ENCODE measurements at regions not wholly inside any gene's neighbourhood (a gene's known extent, or its start where the extent isn't known, plus 50 kb on each side); places are given as distances from the start of the nearest gene placed in this dataset.

- no peak overlapping the region for H3K4me3 ChIP-seq (ENCODE audit: low read depth, low read length)
- no peaks in the 10 kb centered on the region for H3K36me3 ChIP-seq (ENCODE audit: control insufficient read depth, insufficient read depth, low read length)
- no peak overlapping the region for H3K9ac ChIP-seq (ENCODE audit: low read depth, low read length)
- H3K27ac ChIP-seq (ENCODE audit: low read depth, low read length) = no peak overlapping the region
- H3K27me3 ChIP-seq (ENCODE audit: control insufficient read depth, insufficient read depth, low read length) = peaks cover 10% of the 10 kb centered on the region
- H3K4me1 ChIP-seq (ENCODE audit: control insufficient read depth, insufficient read depth, low read length) = peaks cover 12% of the 10 kb centered on the region; the same call in 1 of the 2 replicates
- no peaks in the 10 kb centered on the region for H3K9me3 ChIP-seq (ENCODE audit: control insufficient read depth, insufficient read depth, low read length)
These were observed 68.0 kb upstream of the GALNT9 start for GRCh38 chr12:132397152-132397933.

GRCh38 chr12:132396657-132397056, 67.3 kb upstream of the GALNT9 start:
- peaks cover 10% of the 10 kb centered on the region for H3K27me3 ChIP-seq (ENCODE audit: control insufficient read depth, insufficient read depth, low read length)

GRCh38 chr12:132395908-132396305, 66.5 kb upstream of the GALNT9 start:
- H3K9me3 ChIP-seq (ENCODE audit: control insufficient read depth, insufficient read depth, low read length) = no peaks in the 10 kb centered on the region
- H3K4me3 ChIP-seq (ENCODE audit: low read depth, low read length) = no peak overlapping the region
- H3K4me1 ChIP-seq (ENCODE audit: control insufficient read depth, insufficient read depth, low read length) = peaks cover 12% of the 10 kb centered on the region; the same call in 1 of the 2 replicates
- H3K36me3 ChIP-seq (ENCODE audit: control insufficient read depth, insufficient read depth, low read length) = no peaks in the 10 kb centered on the region
- no peak overlapping the region for H3K9ac ChIP-seq (ENCODE audit: low read depth, low read length)
- H3K27me3 ChIP-seq (ENCODE audit: control insufficient read depth, insufficient read depth, low read length) = peaks cover 13% of the 10 kb centered on the region
- no peak overlapping the region for H3K27ac ChIP-seq (ENCODE audit: low read depth, low read length)

More at GRCh38 chr12:132396657-132397056, 67.3 kb upstream of the GALNT9 start:
- H3K27ac ChIP-seq (ENCODE audit: low read depth, low read length) = no peak overlapping the region
- H3K9me3 ChIP-seq (ENCODE audit: control insufficient read depth, insufficient read depth, low read length) = no peaks in the 10 kb centered on the region
- H3K4me1 ChIP-seq (ENCODE audit: control insufficient read depth, insufficient read depth, low read length) = peaks cover 12% of the 10 kb centered on the region; the same call in 1 of the 2 replicates
- H3K9ac ChIP-seq (ENCODE audit: low read depth, low read length) = no peak overlapping the region
- no peaks in the 10 kb centered on the region for H3K36me3 ChIP-seq (ENCODE audit: control insufficient read depth, insufficient read depth, low read length)
- H3K4me3 ChIP-seq (ENCODE audit: low read depth, low read length) = no peak overlapping the region

- H3K27ac ChIP-seq (ENCODE audit: low read depth, low read length) = no peak overlapping the region
- H3K4me3 ChIP-seq (ENCODE audit: low read depth, low read length) = no peak overlapping the region
- H3K9me3 ChIP-seq (ENCODE audit: control insufficient read depth, insufficient read depth, low read length) = no peaks in the 10 kb centered on the region
- no peak overlapping the region for H3K9ac ChIP-seq (ENCODE audit: low read depth, low read length)
- peaks cover 12% of the 10 kb centered on the region; the same call in 1 of the 2 replicates for H3K4me1 ChIP-seq (ENCODE audit: control insufficient read depth, insufficient read depth, low read length)
- peaks cover 13% of the 10 kb centered on the region for H3K27me3 ChIP-seq (ENCODE audit: control insufficient read depth, insufficient read depth, low read length)
- H3K36me3 ChIP-seq (ENCODE audit: control insufficient read depth, insufficient read depth, low read length) = no peaks in the 10 kb centered on the region
These were observed 66.0 kb upstream of the GALNT9 start for GRCh38 chr12:132395192-132395907.

- H3K9me3 ChIP-seq (ENCODE audit: control insufficient read depth, insufficient read depth, low read length) = no peaks in the 10 kb centered on the region
- H3K27ac ChIP-seq (ENCODE audit: low read depth, low read length) = no peak overlapping the region
- no peak overlapping the region for H3K9ac ChIP-seq (ENCODE audit: low read depth, low read length)
- H3K36me3 ChIP-seq (ENCODE audit: control insufficient read depth, insufficient read depth, low read length) = no peaks in the 10 kb centered on the region
- H3K4me1 ChIP-seq (ENCODE audit: control insufficient read depth, insufficient read depth, low read length) = peaks cover 12% of the 10 kb centered on the region; the same call in 1 of the 2 replicates
- H3K27me3 ChIP-seq (ENCODE audit: control insufficient read depth, insufficient read depth, low read length) = peaks cover 17% of the 10 kb centered on the region
- H3K4me3 ChIP-seq (ENCODE audit: low read depth, low read length) = no peak overlapping the region
These were observed 64.9 kb upstream of the GALNT9 start for GRCh38 chr12:132393991-132394949.

- no peaks in the 10 kb centered on the region for H3K36me3 ChIP-seq (ENCODE audit: control insufficient read depth, insufficient read depth, low read length)
- no peak overlapping the region for H3K9ac ChIP-seq (ENCODE audit: low read depth, low read length)
- peaks cover 12% of the 10 kb centered on the region; the same call in 1 of the 2 replicates for H3K4me1 ChIP-seq (ENCODE audit: control insufficient read depth, insufficient read depth, low read length)
- H3K9me3 ChIP-seq (ENCODE audit: control insufficient read depth, insufficient read depth, low read length) = no peaks in the 10 kb centered on the region
- H3K27me3 ChIP-seq (ENCODE audit: control insufficient read depth, insufficient read depth, low read length) = peaks cover 26% of the 10 kb centered on the region
- no peak overlapping the region for H3K27ac ChIP-seq (ENCODE audit: low read depth, low read length)
- H3K4me3 ChIP-seq (ENCODE audit: low read depth, low read length) = no peak overlapping the region
These were observed 63.9 kb upstream of the GALNT9 start for GRCh38 chr12:132393245-132393795.

- H3K4me1 ChIP-seq (ENCODE audit: control insufficient read depth, insufficient read depth, low read length) = peaks cover 12% of the 10 kb centered on the region; the same call in 1 of the 2 replicates
- no peak overlapping the region for H3K27ac ChIP-seq (ENCODE audit: low read depth, low read length)
- H3K4me3 ChIP-seq (ENCODE audit: low read depth, low read length) = no peak overlapping the region
- no peaks in the 10 kb centered on the region for H3K9me3 ChIP-seq (ENCODE audit: control insufficient read depth, insufficient read depth, low read length)
- H3K36me3 ChIP-seq (ENCODE audit: control insufficient read depth, insufficient read depth, low read length) = no peaks in the 10 kb centered on the region
- H3K27me3 ChIP-seq (ENCODE audit: control insufficient read depth, insufficient read depth, low read length) = peaks cover 26% of the 10 kb centered on the region
- no peak overlapping the region for H3K9ac ChIP-seq (ENCODE audit: low read depth, low read length)
These were observed 63.2 kb upstream of the GALNT9 start for GRCh38 chr12:132392389-132393244.

GRCh38 chr12:132391326-132392041, 62.1 kb upstream of the GALNT9 start:
- no peaks in the 10 kb centered on the region for H3K9me3 ChIP-seq (ENCODE audit: control insufficient read depth, insufficient read depth, low read length)
- H3K4me1 ChIP-seq (ENCODE audit: control insufficient read depth, insufficient read depth, low read length) = peaks cover 3% of the 10 kb centered on the region; the same call in 1 of the 2 replicates
- no peak overlapping the region for H3K4me3 ChIP-seq (ENCODE audit: low read depth, low read length)
- peaks cover 28% of the 10 kb centered on the region for H3K27me3 ChIP-seq (ENCODE audit: control insufficient read depth, insufficient read depth, low read length)
- no peak overlapping the region for H3K9ac ChIP-seq (ENCODE audit: low read depth, low read length)
- no peaks in the 10 kb centered on the region for H3K36me3 ChIP-seq (ENCODE audit: control insufficient read depth, insufficient read depth, low read length)
- no peak overlapping the region for H3K27ac ChIP-seq (ENCODE audit: low read depth, low read length)

- Histone ChIP-seq H3K36me3 (ENCODE audit: control insufficient read depth, insufficient read depth, low read length) (no peaks in the 10 kb centered on the region), H3K4me3 (ENCODE audit: low read depth, low read length) (no peak overlapping the region), H3K4me1 (ENCODE audit: control insufficient read depth, insufficient read depth, low read length) (no peaks in the 10 kb centered on the region; the same call in 1 of the 2 replicates), H3K9ac (ENCODE audit: low read depth, low read length) (no peak overlapping the region), H3K27me3 (ENCODE audit: control insufficient read depth, insufficient read depth, low read length) (peaks cover 34% of the 10 kb centered on the region), H3K9me3 (ENCODE audit: control insufficient read depth, insufficient read depth, low read length) (no peaks in the 10 kb centered on the region), H3K27ac (ENCODE audit: low read depth, low read length) (no peak overlapping the region)
These were observed 61.1 kb upstream of the GALNT9 start for GRCh38 chr12:132390287-132391076.

Data from HUES48 (cell line).